Posterior vena cava (tissue), 2 donors: ENCODE measurements at regions not wholly inside any gene's neighbourhood (a gene's known extent, or its start where the extent isn't known, plus 50 kb on each side); places are given as distances from the start of the nearest gene placed in this dataset.
"Not testable (repeated sequence)": the region's sequence is repeated elsewhere in the genome, so short reads cannot be mapped to it uniquely, and the experiment has no call there.

ENCODE experiments used
- DNase-seq: peaks from one replicate; pipeline ENCODE4 v3.0.0-alpha.2; 2020; ENCODE audit warnings: low spot score
- intact Hi-C, 2 donors: fragments of 100-400 bp; cut with DNase I; formaldehyde crosslinking; loops; one replicate each; pipeline versions ENCODE4 v1.14.1 to v1.14.2; 2022 to 2023
- donor health status: DM: yes; HTN: yes; CAD: no.
- donor health status: DM: yes; HTN: yes; CAD: no.

DNA sequence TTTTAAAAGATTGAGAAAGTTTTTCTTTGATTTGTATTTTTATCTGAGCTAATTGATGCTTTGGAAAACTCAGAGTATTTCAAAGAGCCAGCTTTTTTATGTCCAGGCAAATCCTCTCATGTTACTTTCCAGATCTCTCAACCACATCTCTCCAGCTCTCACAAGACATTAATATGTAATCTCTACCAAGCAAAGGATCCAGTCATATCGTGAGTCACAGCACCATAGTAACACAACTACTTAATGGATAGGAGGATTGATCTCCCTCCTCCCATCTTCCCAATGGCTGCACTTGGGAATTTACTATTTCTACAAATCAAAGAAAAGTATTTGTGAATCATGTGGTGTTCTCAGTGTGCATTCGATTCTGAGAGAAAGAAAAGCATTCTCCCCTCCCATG is 63.3 kb downstream of the POU4F1 start:
- DNase-seq = no peak
- intact Hi-C loops = no loop called here

DNA sequence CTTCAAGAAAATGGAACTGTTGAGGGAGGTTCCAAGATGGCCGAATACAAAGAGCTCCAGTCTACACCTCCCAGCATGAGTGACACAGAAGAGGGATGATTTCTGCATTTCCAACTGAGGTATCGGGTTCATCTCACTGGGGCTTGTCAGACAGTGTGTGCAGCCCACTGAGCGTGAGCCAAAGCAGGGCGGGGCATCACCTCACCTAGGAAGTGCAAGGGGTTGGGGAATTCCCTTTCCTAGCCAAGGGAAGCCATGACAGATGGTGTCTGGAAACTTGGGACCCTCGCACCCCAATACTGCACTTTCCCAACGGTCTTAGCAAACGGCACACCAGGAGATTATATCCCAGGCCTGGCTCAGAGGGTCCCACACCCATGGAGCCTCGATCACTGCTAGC is 77.3 kb downstream of the POU4F1 start:
- intact Hi-C loops, DNase-seq: not testable (repeated sequence)

DNA sequence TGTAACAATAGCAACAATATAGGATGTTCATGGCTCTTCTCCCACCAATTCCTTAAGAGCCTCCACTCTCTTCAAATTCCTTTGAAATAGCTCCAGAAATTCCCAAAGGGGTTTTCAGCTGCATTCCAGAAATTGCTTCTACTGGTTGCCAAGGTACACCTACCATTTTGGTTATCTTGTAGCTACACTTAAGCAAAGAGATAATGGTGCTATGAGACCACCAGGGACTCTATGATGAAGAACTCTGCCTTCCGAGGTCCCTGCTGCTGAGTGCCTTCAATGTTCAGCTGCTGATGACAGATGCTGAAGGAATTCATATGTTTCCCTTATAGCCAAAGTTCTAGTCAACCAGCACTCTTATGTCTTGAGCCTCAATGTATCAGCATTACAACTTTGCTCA is 78.4 kb downstream of the POU4F1 start:
- DNase-seq = no peak
- intact Hi-C loops = no loop called here

DNA sequence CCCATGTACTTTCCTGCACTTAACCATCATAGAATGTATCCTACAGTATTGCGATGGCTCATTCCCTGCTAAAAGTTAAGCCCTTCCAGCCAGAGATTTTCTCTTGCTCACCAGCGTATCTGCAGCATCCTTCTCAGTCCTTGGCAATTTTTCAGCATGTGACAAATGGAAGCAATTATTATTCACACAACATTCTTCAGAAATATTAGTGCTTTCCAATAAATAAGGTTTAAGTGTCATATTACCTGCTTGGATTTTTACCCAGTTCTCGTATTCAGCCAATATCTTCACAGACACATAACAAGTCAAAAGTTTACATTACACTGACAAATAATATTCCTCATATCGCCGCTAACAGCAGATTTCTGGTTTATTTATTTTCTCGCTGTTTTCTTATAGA is 82.3 kb downstream of the POU4F1 start:
- no peak for DNase-seq
- intact Hi-C loops = no loop called here

DNA sequence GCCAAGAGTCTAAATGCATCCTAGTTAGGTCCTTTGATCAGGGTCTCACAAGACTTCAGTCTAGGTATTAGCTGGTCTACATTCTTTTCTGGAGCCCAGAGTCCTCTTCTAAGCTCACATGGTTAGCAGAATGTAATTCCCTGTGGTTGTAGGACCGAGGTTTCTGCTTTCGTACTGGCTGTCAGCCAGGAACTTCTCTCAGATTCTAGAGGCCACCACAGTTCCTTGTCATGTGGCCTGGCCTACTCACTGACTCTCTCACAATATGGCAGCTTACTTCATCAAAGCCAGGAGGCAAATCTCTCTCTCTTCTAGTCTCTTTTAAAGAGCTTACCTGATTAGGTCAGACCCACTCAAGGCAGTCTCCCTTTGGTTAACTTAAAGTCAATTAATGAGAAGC is 82.9 kb downstream of the POU4F1 start:
- DNase-seq = no peak
- intact Hi-C loops = no loop called here

DNA sequence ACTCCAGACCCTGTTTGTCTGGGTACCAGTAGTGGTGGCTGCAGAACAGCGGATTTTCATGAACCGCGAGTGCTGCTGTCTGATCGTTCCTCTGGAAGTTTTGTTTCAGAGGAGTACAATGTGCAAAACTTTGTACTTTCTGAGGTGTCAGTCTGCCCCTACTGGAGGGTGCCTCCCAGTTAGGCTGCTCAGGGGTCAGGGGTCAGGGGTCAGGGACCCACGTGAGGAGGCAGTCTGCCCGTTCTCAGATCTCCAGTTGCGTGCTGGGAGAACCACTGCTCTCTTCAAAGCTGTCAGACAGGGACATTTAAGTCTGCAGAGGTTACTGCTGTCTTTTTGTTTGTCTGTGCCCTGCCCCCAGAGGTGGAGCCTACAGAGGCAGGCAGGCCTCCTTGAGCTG is 84.9 kb downstream of the POU4F1 start:
- intact Hi-C loops = not testable (repeated sequence)

DNA sequence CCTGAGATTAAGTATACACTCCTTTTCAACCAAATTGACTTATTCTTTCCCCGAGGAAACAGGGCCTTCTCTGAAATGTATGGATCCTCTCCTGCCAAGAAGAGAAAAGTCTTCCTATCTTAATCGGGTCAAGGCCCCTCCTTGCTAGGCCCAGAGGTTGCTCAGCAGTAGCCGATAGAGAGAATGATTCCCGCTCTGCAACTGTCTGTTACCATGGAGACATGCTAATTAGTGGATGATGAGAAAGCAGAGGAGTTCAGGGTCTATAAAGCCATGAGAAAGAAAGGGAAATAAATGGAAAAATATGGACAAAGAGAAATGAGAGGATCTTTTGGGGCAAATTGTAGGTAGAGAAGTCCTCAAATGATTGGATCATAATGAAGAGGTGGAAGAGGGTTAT is 103.5 kb downstream of the POU4F1 start:
- DNase-seq = no peak
- intact Hi-C loops = loop anchor here in 1 of 2 donors (5.0 kb wide), 1 partner anchor 102 kb away; the partner anchor contains the start of gene POU4F1

More for the DNA sequence above, 84.9 kb downstream of the POU4F1 start:
- DNase-seq = not testable (repeated sequence)

DNA sequence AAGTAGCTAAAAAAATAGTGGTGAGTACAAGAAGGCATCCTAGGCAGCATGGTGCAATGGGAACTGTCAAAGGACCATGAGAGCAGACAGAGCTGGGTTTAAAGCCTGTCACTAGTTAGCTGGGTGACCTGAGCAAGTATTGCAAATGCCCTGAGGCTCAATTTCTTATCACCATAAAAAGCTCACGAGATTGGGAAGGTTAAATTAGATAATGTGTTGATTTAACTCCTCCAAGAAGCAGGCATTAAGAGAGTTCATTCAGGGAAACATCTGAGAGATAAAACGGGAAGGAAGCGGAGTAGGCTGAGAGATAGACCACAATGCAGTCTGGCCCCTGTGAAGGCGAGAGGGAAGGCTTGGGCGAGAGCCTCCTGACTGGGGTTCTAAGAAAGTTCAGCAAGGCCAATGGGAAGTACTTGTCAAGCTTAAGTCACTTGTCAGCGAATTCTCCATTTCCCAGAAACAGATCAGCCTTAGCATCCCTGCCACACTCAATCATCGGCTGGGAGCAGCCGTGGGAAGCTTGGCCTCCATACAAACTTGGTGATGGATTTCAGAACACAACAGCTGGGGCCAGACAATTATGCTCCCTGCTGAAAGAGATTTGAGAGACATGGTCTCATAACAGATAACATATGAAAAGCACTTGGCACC is 105.5 kb downstream of the POU4F1 start:
- DNase-seq = no peak
- intact Hi-C loops = loop anchor here in 1 of 2 donors (5.0 kb wide), 1 partner anchor 104 kb away; the partner anchor contains the start of gene POU4F1

DNA sequence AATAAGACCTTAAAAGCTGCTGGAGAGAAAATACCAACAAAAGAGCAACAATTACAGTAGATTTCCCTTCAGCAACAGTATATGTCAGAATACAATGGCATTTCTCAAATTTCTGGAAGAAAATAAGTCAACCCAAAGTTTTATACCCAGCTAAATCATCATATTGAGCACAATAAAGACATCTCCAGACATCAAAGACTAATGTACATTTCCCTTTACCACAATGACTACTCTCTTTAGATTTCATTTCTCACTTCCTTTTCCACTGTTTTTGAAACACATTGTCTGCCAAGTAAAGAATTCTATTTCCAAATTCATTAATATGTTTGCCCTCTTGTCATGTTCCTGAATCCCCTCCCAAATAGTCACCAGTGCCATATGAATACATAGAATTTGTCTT is 111.4 kb downstream of the POU4F1 start:
- no peak for DNase-seq
- intact Hi-C loops = no loop called here

DNA sequence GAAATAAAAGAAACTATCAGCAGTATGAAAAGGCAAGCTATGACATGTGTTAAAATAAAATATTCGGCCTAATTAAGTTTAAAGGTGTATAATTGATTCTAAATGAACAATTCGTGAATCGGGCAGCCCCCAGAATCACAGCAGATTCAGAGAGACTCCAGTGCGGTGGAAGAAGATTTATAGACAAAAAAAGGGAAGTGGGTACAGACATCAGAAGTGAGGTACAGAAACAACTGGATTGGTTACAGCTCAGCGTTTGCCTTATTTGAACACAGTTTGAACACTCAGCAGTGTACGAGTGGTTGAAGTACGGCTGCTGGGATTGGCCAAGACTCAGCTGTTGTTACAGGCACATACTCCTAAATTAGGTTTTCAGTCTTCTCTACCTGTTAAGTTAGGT is 113.1 kb downstream of the POU4F1 start:
- intact Hi-C loops, DNase-seq: not testable (repeated sequence)

DNA sequence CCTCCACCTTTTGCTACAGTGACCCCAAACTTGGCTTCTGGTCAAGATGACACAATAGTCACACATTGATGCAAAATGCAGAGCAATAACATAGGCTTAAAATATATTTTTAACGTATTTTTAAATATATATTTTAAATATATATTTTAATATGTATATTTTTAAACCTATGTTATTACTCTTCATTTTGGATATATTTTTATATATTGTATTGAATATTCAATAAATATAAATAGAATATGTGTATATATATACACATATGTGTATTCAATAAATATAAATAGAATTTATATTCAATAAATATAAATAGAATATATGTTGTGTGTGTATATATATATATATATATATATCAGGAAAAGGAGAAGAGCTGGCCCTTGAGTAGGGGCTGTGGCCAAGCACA is 115.6 kb downstream of the POU4F1 start:
- DNase-seq = no peak
- intact Hi-C loops = no loop called here

DNA sequence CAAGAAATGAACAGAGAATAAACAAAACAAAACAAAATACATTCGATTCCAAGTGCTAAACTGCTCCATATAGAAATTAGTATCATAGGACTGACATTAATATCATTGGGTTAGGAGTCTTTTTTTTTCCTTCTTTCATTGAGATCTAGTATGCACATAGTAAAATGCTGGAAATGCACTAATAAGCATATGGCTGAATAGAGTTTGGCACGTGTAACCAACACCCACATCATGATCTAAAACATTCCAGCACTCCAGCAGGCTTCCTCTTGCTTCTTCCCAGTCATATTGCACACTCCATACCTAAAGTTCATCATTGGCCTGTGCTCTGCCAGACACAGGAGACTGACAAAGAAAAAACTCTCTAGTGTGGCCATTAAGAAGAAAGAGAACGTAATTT is 117.5 kb downstream of the POU4F1 start:
- DNase-seq = no peak
- intact Hi-C loops = no loop called here

DNA sequence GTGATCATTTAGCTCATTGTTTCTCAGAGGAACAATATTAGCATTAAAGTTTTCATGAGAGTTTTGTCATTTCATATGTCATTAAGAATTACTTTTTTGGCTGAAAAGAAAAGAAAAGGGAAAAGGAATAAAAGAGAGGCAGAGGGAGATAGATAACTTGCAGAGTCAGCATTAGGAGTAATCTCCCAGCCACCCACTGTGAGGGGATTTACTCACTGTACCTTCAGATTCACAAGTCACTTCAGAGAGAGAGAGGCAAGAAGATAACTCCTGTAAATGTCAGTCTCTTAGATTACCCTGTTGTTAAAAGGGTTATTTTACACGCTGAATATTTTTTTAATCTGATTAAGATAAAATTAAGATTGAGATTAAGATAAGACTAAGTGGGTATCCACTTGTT is 125.2 kb downstream of the POU4F1 start:
- DNase-seq = no peak
- intact Hi-C loops = no loop called here

DNA sequence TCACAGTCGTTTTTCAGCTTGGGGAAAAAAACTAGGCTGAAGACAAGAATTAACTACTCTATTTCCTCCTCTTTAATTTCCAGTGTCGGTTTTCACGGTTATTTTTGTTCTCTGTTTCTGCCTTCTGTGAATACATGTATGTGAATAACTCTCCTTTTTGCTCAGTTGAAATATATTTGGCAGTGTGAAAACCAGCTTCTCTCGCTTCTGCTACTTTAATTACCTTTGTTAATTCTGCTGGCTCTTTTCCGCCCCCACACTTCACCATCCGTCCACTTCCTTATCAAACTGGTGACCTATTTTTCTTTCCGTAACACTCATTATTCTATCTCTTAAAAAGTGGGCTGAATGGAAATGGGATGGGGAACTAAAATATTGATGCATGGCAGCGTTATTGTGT is 126.4 kb downstream of the POU4F1 start:
- DNase-seq = no peak
- intact Hi-C loops = no loop called here

DNA sequence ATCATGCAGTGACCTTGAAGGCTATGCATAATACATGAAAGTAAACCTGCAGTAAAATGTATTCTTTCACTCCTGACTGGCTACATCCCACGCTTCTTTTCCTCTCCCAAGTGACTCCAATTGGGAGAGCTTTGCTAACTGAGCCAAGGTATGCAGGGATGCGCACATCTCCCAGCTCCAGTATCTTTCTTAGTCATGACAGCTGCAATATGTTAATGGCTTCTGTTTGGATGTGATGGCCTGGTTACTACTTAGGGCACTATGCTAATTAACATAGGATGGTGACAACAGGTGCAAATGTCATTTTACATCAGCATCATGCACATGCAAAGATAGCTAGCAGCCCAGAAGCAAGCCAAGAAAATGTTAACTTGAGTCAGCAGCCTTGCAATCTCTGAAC is 134.7 kb downstream of the POU4F1 start:
- DNase-seq = no peak
- intact Hi-C loops = no loop called here

DNA sequence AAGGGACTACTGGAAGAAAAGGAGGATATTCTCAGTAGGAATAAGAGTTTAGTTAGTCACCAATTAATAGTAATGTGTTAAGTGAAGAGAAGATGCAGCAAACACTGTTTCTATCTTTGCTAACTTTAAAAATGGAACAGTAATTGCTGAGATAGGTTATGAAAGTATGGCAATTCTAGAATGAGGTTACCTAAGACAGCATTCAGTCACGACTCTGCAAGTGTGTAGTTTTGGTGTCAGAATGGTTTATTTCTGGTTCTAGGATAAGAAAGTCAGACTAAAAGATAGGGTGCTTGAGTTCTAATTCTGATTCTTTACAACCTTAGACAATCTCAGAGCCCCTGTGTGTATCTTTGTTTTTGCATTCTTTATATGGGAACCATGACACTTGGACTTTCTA is 138.1 kb downstream of the POU4F1 start:
- intact Hi-C loops = no loop called here
- DNase-seq = no peak

DNA sequence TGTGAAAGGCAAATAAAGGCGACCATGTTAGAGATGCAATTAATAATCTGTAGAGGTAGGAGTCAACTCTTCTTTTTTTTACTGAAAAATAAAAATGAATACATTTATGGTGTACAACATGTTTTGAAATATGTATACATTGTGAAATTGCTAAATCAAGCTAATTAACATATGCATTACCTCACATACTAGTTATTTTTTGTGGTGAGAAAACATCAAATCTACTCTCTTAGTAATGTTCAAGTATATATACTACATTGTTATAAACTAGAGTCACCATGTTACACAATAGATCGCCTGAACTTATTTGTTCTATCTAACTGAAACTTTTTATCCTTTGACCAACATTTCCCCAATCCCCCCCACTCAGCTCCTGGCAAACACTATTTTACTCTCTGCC is 143.2 kb downstream of the POU4F1 start:
- intact Hi-C loops = no loop called here
- DNase-seq = no peak

DNA sequence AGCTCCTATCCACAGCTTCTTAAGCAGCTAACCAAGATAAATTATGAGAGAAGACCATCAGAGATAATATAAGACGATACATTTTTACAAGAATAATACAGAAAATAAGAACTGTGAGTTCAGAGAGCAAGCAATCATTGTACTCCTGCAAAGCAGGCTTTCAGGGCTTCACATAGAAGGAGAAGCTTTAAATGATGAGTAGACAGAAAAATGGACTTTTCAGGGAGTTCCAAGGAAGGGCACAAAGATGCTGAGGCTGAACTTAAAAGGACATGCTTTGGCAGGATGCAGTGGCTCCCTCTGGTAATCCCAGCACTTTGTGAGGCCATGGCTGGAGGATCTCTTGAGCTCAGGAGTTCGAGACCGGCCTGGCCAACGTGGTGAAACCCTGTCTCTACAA is 159.5 kb downstream of the POU4F1 start:
- intact Hi-C loops = no loop called here
- no peak for DNase-seq

DNA sequence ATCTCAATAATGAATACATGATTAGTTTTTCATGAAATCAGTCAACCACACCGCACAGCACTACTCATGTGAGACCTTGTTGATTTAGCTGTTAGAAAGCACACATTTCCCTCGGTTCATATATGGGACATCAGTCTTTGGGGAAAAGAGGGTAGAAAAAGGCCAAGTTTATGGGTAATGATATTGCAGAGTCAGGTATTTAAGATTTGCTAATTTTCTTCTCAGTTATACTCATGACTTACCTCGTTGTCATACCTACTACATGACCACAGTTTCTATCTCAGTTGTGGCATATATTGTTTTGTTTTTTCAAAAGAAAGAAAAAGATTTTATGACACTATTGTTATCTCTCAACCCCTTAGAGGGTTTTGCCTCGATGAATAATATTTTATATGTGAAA is 165.6 kb downstream of the POU4F1 start:
- intact Hi-C loops = no loop called here
- DNase-seq = no peak

DNA sequence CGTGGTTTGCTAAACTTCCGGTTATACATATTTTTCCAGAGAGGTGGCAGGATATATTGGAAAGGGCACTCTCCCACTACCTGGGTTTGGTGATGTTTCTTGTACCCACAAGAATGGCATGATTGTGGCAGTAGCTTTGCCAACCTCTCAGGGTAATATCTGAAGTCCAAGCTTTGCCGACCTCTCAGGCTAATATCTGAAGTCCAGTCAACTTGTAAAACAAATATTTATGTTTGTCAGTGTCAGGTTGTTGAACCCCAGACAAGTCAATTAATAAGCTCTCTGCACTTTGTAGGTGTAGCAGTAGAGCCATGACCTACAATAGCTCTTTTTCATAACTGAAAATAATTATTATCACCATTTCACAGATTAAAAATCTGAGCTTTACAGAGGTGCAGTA is 167.0 kb downstream of the POU4F1 start:
- DNase-seq = no peak
- intact Hi-C loops = no loop called here

DNA sequence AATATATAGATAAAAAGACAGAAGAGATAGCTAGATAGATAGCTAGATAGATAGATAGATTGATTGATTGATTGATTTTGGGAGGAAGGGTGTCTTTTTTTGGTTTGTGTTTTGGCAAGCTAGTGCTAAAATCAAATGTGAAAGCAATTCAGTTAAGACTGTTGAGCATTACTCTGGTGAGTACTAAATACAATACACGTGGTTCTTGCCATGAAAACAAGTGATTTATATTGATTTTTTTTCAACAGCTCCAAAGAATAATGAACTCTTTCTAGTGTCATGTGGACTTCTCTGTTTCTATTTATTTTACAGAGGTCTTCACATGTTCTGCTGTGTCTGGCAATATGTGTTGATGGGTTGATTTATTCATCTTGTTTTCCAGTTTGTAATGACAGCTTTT is 172.0 kb downstream of the POU4F1 start:
- DNase-seq = no peak
- intact Hi-C loops = no loop called here

DNA sequence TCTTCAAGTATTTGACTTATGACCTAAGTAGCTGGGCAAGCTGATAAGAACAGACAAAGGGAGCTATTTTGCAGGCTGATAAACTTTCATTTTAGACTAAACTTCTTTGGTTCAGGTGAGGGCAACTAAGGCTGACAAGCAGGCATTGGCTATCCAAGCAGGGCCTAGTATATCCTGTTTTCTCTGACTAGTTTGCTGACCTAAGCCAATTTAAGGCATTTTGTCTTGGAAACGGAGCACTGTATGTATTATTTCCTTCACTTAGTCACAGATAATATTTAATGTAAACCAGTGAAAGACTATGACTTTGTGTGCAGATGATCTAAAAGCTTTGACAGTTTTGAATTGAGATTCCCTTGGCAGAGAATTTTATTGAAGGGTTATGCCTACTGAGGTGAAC is 172.5 kb downstream of the POU4F1 start:
- DNase-seq = no peak
- intact Hi-C loops = no loop called here
